NCI-H1105 (cell line): ENCODE measurements at regions not wholly inside any gene's neighbourhood (a gene's known extent, or its start where the extent isn't known, plus 50 kb on each side); places are given as distances from the start of the nearest gene placed in this dataset.

ENCODE experiments used
- DNase-seq: peaks from one replicate; lab custom pipeline; 2025; lab: John Stamatoyannopoulos, UW

DNA sequence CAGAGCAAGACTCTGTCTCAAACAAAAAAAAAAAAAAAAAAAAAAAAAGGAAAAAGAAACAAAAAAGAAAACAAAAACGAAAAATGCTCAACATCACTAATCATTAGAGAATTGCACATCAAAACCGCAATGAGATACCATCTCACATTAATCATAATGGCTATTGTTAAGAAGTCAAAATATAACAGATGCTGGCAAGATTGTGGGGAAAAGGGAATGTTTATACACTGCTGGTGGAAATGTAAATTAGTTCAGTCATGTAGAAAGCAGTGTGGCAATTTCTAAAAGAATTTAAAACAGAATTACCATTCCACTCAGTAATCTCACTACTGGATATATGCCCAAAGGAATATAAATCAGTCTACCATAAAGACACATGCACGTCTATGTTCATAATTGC, 50.4 kb upstream of the PRR16 start:
- DNase-seq, result no peak
